Glutamatergic neuron (in vitro differentiated cells): ENCODE measurements at regions not wholly inside any gene's neighbourhood (a gene's known extent, or its start where the extent isn't known, plus 50 kb on each side); places are given as distances from the start of the nearest gene placed in this dataset.

Experiments
- DNase-seq: peaks from one replicate; pipeline ENCODE4 v3.0.0; 2022
- H3K27ac Mint-ChIP-seq: one replicate; pipeline ENCODE4 v1.8.0; 2020; ENCODE audit warnings: mild to moderate bottlenecking, mixed read lengths, inconsistent platforms; ENCODE audit not compliant: unreplicated experiment
- H3K27me3 Mint-ChIP-seq: one replicate; pipeline ENCODE4 v1.8.0; 2020; ENCODE audit warnings: mild to moderate bottlenecking, moderate library complexity, mixed read lengths, inconsistent platforms; ENCODE audit not compliant: unreplicated experiment
- H3K36me3 Mint-ChIP-seq: one replicate; pipeline ENCODE4 v1.8.0; 2020; ENCODE audit warnings: mild to moderate bottlenecking, mixed read lengths, inconsistent platforms; ENCODE audit not compliant: unreplicated experiment
- H3K4me1 Mint-ChIP-seq: one replicate; pipeline ENCODE4 v1.8.0; 2020; ENCODE audit warnings: mild to moderate bottlenecking, low read depth, mixed read lengths, inconsistent platforms; ENCODE audit not compliant: unreplicated experiment
- H3K4me3 Mint-ChIP-seq: one replicate; pipeline ENCODE4 v1.8.0; 2020; ENCODE audit warnings: mild to moderate bottlenecking, mixed read lengths, inconsistent platforms; ENCODE audit not compliant: unreplicated experiment
- H3K9me3 Mint-ChIP-seq: one replicate; pipeline ENCODE4 v1.8.0; 2020; ENCODE audit warnings: mild to moderate bottlenecking, moderate library complexity, mixed read lengths, inconsistent platforms; ENCODE audit not compliant: unreplicated experiment
- TF ChIP-seq, protein P1 (sequence below): fragments of 200-600 bp; sonication (generic); IDR thresholded peaks from one replicate; pipeline ENCODE4 v1.5.0; 2021; ENCODE audit not compliant: partially characterized antibody, unreplicated experiment

- no peaks in the 10 kb centered on the region for H3K9me3 Mint-ChIP-seq
- TF ChIP-seq, protein P1, sequence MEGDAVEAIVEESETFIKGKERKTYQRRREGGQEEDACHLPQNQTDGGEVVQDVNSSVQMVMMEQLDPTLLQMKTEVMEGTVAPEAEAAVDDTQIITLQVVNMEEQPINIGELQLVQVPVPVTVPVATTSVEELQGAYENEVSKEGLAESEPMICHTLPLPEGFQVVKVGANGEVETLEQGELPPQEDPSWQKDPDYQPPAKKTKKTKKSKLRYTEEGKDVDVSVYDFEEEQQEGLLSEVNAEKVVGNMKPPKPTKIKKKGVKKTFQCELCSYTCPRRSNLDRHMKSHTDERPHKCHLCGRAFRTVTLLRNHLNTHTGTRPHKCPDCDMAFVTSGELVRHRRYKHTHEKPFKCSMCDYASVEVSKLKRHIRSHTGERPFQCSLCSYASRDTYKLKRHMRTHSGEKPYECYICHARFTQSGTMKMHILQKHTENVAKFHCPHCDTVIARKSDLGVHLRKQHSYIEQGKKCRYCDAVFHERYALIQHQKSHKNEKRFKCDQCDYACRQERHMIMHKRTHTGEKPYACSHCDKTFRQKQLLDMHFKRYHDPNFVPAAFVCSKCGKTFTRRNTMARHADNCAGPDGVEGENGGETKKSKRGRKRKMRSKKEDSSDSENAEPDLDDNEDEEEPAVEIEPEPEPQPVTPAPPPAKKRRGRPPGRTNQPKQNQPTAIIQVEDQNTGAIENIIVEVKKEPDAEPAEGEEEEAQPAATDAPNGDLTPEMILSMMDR, result no peak
- H3K27ac Mint-ChIP-seq, result peak overlapping the region; percentile 65
- no peaks in the 10 kb centered on the region for H3K27me3 Mint-ChIP-seq
- peaks cover 7% of the 10 kb centered on the region for H3K4me1 Mint-ChIP-seq
- H3K4me3 Mint-ChIP-seq, result no peak overlapping the region
- H3K36me3 Mint-ChIP-seq, result no peaks in the 10 kb centered on the region
- no peak for DNase-seq
Observed at GRCh38 chr11:97814325-97814959, 1206.3 kb upstream of the CNTN5 start.

DNA sequence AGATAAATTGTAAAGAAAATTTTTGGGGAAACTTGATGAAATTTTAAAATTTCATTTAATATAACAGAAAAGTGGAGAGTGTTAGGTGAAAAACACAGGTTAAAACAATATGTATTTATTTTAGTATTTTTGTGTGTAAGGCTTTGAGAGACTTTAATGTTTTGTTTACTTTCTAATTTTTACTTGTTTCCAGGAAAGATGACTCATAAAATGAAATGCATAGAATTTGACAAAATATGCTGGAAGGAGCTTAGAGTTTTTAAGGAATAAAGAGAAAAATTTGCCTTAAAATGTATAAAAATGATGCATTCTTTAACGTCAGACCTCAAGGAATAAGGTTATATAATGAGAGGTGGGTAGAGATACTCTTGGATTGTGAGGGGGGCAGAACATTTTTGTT lies 1205.1 kb upstream of the CNTN5 start:
- TF ChIP-seq, protein P1, result no peak
- H3K9me3 Mint-ChIP-seq, result no peaks in the 10 kb centered on the region
- H3K4me3 Mint-ChIP-seq, result no peak overlapping the region
- H3K27me3 Mint-ChIP-seq, result no peaks in the 10 kb centered on the region
- peaks cover 7% of the 10 kb centered on the region for H3K4me1 Mint-ChIP-seq
- H3K36me3 Mint-ChIP-seq, result no peaks in the 10 kb centered on the region
- no peak overlapping the region for H3K27ac Mint-ChIP-seq
- DNase-seq, result no peak

GRCh38 chr11:97832451-97832850 lies 1188.3 kb upstream of the CNTN5 start:
- Mint-ChIP-seq H3K4me3 (no peak overlapping the region), H3K9me3 (no peaks in the 10 kb centered on the region), H3K27me3 (peaks cover 1% of the 10 kb centered on the region), H3K36me3 (no peaks in the 10 kb centered on the region), H3K27ac (no peak overlapping the region), H3K4me1 (no peaks in the 10 kb centered on the region)
- TF ChIP-seq, protein P1, result no peak
- no peak for DNase-seq

DNA sequence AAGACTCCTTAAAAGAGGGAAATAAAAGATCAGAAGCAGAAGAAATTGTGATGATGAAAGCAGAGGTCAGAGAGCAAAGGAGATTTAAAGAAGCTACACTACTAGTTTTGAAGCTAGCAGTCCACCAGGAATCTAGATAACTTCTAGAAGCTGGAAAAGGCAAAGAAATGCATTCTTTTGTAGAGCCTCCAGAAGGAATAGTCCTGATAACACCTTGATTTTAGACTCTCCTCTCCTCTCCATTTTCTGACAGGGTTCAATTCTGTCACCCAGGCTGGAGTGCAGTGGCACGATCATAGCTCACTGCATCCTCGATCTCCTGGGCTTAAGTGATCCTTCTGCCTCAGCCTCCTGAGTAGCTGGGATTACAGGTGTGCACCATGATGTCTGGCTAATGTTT lies 1187.3 kb upstream of the CNTN5 start:
- DNase-seq, result no peak
- Mint-ChIP-seq H3K27me3 (peaks cover 1% of the 10 kb centered on the region), H3K36me3 (no peaks in the 10 kb centered on the region), H3K9me3 (no peaks in the 10 kb centered on the region), H3K4me1 (peaks cover 3% of the 10 kb centered on the region), H3K27ac (no peak overlapping the region), H3K4me3 (no peak overlapping the region)
- TF ChIP-seq, protein P1, result no peak

DNA sequence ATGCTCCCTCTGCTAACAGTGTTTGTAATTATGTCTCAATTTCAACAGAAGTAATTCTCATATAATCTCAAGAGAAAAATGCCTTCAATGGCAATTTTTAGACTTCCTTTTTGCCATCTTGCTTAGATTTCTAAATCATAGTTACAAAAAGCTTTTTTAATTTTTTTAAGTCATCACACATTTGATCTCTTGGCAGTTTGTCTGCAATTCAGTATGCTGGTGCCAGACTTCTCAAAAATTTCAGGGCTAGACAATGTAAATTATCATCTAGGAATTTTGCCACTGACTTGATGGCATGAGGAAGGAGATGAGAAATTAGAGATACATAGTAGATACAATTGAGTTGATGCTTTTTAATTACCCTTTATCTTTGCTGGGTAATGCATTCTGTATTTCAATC lies 1176.7 kb upstream of the CNTN5 start:
- H3K36me3 Mint-ChIP-seq, result peaks cover 4% of the 10 kb centered on the region
- H3K27me3 Mint-ChIP-seq, result no peaks in the 10 kb centered on the region
- TF ChIP-seq, protein P1, result no peak
- H3K4me1 Mint-ChIP-seq, result peaks cover 1% of the 10 kb centered on the region
- peaks cover 1% of the 10 kb centered on the region for H3K9me3 Mint-ChIP-seq
- DNase-seq, result no peak
- H3K27ac Mint-ChIP-seq, result no peak overlapping the region
- H3K4me3 Mint-ChIP-seq, result no peak overlapping the region
